Kidney (tissue), 13 donors: ENCODE measurements at regions not wholly inside any gene's neighbourhood (a gene's known extent, or its start where the extent isn't known, plus 50 kb on each side); places are given as distances from the start of the nearest gene placed in this dataset.
A peak's percentile ranks its signal among the peaks of the same experiment; 100 is the strongest.

Source experiments
- DNase-seq, 5 donors: peaks; one replicate each; pipeline ENCODE4 v3.0.0-alpha.2; 2013 to 2020
- FAIRE-seq: peaks from 2 replicates; lab custom pipeline; 2012; peaks lifted over from hg19 to GRCh38; lab: Jason Lieb, UNC
- H3K27ac ChIP-seq, 2 donors: one replicate each; pipeline ENCODE4 v1.7.0; 2013; ENCODE audit warnings: low read depth in 2 of 2, low read length in 2 of 2, inconsistent platforms in 1 of 2
- H3K27me3 ChIP-seq: one replicate; pipeline ENCODE4 v1.7.1; 2013; ENCODE audit warnings: low read length, inconsistent platforms; ENCODE audit not compliant: control insufficient read depth, insufficient read depth
- H3K36me3 ChIP-seq, 3 donors: one replicate each; pipeline versions ENCODE4 v1.7.0 to v1.7.1; 2013; ENCODE audit warnings: low read length in 3 of 3, control low read depth in 1 of 3, inconsistent platforms in 1 of 3; ENCODE audit not compliant: insufficient read depth in 3 of 3, control insufficient read depth in 2 of 3
- H3K4me1 ChIP-seq, 3 donors: one replicate each; pipeline versions ENCODE4 v1.7.0 to v1.7.1; 2013; ENCODE audit warnings: low read length in 3 of 3, inconsistent platforms in 1 of 3, low read depth in 1 of 3; ENCODE audit not compliant: control insufficient read depth in 2 of 3, insufficient read depth in 2 of 3
- H3K4me3 ChIP-seq, 3 donors: one replicate each; pipeline versions ENCODE4 v1.7.0 to v1.8.1; 2013; ENCODE audit warnings: low read length in 3 of 3, control low read depth in 1 of 3, inconsistent platforms in 1 of 3
- H3K9ac ChIP-seq, 3 donors: one replicate each; pipeline versions ENCODE4 v1.7.0 to v1.7.1; 2013; ENCODE audit warnings: low read length in 3 of 3, control low read depth in 1 of 3, inconsistent platforms in 1 of 3
- H3K9me3 ChIP-seq, 3 donors: one replicate each; pipeline versions ENCODE4 v1.7.0 to v1.7.1; 2013; ENCODE audit warnings: low read length in 3 of 3, control low read depth in 1 of 3, inconsistent platforms in 1 of 3; ENCODE audit not compliant: control insufficient read depth in 2 of 3, insufficient read depth in 1 of 3
- intact Hi-C: fragments of 100-400 bp; cut with DNase I; formaldehyde crosslinking; loops from one replicate; pipeline ENCODE4 v1.11.1; 2022
- TF ChIP-seq, protein P1 (sequence below): IDR thresholded peaks from 3 replicates; pipeline ENCODE4 v1.5.1; 2012; ENCODE audit warnings: mild to moderate bottlenecking, moderate library complexity, borderline replicate concordance; ENCODE audit not compliant: insufficient read depth; ENCODE audit errors: extremely low read depth
- donor health status: control.
- donor health status: control.
- donor health status: control.
- donor health status: control.
- donor health status: control.
- donor health status: DM: yes; HTN: yes; CAD: no.
- donor health status: Normal renal cell carcinoma (clear cell type).

- TF ChIP-seq, protein P1, sequence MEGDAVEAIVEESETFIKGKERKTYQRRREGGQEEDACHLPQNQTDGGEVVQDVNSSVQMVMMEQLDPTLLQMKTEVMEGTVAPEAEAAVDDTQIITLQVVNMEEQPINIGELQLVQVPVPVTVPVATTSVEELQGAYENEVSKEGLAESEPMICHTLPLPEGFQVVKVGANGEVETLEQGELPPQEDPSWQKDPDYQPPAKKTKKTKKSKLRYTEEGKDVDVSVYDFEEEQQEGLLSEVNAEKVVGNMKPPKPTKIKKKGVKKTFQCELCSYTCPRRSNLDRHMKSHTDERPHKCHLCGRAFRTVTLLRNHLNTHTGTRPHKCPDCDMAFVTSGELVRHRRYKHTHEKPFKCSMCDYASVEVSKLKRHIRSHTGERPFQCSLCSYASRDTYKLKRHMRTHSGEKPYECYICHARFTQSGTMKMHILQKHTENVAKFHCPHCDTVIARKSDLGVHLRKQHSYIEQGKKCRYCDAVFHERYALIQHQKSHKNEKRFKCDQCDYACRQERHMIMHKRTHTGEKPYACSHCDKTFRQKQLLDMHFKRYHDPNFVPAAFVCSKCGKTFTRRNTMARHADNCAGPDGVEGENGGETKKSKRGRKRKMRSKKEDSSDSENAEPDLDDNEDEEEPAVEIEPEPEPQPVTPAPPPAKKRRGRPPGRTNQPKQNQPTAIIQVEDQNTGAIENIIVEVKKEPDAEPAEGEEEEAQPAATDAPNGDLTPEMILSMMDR = no peak
- H3K4me1 ChIP-seq = no peaks in the 10 kb centered on the region
- H3K9ac ChIP-seq = no peak overlapping the region
- no peaks in the 10 kb centered on the region for H3K36me3 ChIP-seq
- no peak overlapping the region for H3K27ac ChIP-seq
- intact Hi-C loops = no loop called here
- H3K27me3 ChIP-seq = no peaks in the 10 kb centered on the region
- no peak overlapping the region for H3K4me3 ChIP-seq
- H3K9me3 ChIP-seq = no peaks in the 10 kb centered on the region
- DNase-seq (peak in 2 of 5 donors; percentile 1 to 45), FAIRE-seq (no peak)
Measured at GRCh38 chr6:48611332-48611731, 500.3 kb upstream of the PTCHD4 start.

DNA sequence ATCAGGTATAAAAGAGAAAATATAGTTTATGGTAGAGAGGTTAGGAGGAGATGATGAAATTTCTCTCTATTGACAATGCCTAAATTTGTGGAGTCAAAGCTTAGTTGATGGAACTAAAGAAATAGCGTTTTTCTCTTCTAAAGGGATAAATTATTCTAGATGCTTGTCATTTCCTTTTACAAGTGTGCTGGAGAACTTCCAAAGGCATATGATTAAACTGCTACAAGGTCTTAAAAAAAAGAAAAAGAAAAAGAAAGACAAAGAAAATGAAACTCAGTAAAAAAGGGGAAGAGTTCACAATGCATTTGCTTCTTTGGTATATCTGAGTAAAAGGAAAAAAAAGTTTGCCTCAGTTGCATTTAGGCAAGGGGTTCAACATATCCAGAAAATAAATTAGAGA is 499.8 kb upstream of the PTCHD4 start:
- H3K4me1 ChIP-seq = no peaks in the 10 kb centered on the region
- peak in 1 of 5 donors; percentile 3 for DNase-seq
- no peak for FAIRE-seq
- no peaks in the 10 kb centered on the region for H3K27me3 ChIP-seq
- intact Hi-C loops = no loop called here
- no peaks in the 10 kb centered on the region for H3K36me3 ChIP-seq
- no peaks in the 10 kb centered on the region for H3K9me3 ChIP-seq
- H3K27ac ChIP-seq = no peak overlapping the region
- TF ChIP-seq, protein P1 = no peak
- H3K9ac ChIP-seq = no peak overlapping the region
- H3K4me3 ChIP-seq = no peak overlapping the region

- Histone ChIP-seq H3K27ac (no peak overlapping the region), H3K36me3 (no peaks in the 10 kb centered on the region), H3K4me3 (no peak overlapping the region), H3K4me1 (no peaks in the 10 kb centered on the region), H3K9ac (no peak overlapping the region), H3K27me3 (no peaks in the 10 kb centered on the region), H3K9me3 (no peaks in the 10 kb centered on the region)
- FAIRE-seq (no peak), DNase-seq (no peak)
- TF ChIP-seq, protein P1 = no peak
- intact Hi-C loops = no loop called here
Measured at GRCh38 chr6:48606618-48607017, 495.6 kb upstream of the PTCHD4 start.

- H3K9me3 ChIP-seq = no peaks in the 10 kb centered on the region
- intact Hi-C loops = no loop called here
- H3K9ac ChIP-seq = no peak overlapping the region
- H3K4me3 ChIP-seq = no peak overlapping the region
- no peaks in the 10 kb centered on the region for H3K36me3 ChIP-seq
- H3K27me3 ChIP-seq = no peaks in the 10 kb centered on the region
- TF ChIP-seq, protein P1 = no peak
- no peak for DNase-seq
- no peak for FAIRE-seq
- H3K27ac ChIP-seq = no peak overlapping the region
- no peaks in the 10 kb centered on the region for H3K4me1 ChIP-seq
Measured at GRCh38 chr6:48597951-48598350, 487.0 kb upstream of the PTCHD4 start.
